ENCODE measurements at regions not wholly inside any gene's neighbourhood (a gene's known extent, or its start where the extent isn't known, plus 50 kb on each side); places are given as distances from the start of the nearest gene placed in this dataset.
"Not testable (repeated sequence)": the region's sequence is repeated elsewhere in the genome, so short reads cannot be mapped to it uniquely, and the experiment has no call there.

GRCh38 chr10:53361281-53361680 is 588.7 kb upstream of the MBL2 start:
- no peaks in the 10 kb centered on the region for H3K27me3 ChIP-seq (ENCODE audit: insufficient read depth, low read length)
- no peak overlapping the region for H3K4me3 ChIP-seq (ENCODE audit: insufficient read depth, low read length)
- H3K4me1 ChIP-seq (ENCODE audit: insufficient read depth, low read length) = no peaks in the 10 kb centered on the region
- H3K9me3 ChIP-seq (ENCODE audit: low read depth, low read length) = no peaks in the 10 kb centered on the region
- no peak for TF ChIP-seq CTCF (IDR thresholded peaks at IDR 0.05; ENCODE audit: extremely low read depth, low read depth, low read length)
- H2AFZ ChIP-seq (ENCODE audit: low read length) = no peak overlapping the region
- no peaks in the 10 kb centered on the region for H4K20me1 ChIP-seq (ENCODE audit: insufficient read depth, low read length)
- no peak for DNase-seq (ENCODE audit: insufficient read length, low spot score, missing footprints)
- H3K27ac ChIP-seq (ENCODE audit: low read depth, low read length) = no peak overlapping the region
- H3K79me2 ChIP-seq (ENCODE audit: insufficient read depth, low read length) = no peaks in the 10 kb centered on the region
- H3K36me3 ChIP-seq (ENCODE audit: insufficient read depth, low read length) = no peaks in the 10 kb centered on the region
- no peak overlapping the region for H3K4me2 ChIP-seq (ENCODE audit: insufficient read depth, low read length)

- H3K27me3 ChIP-seq (ENCODE audit: insufficient read depth, low read length); H3K4me1 ChIP-seq (ENCODE audit: insufficient read depth, low read length); H3K4me2 ChIP-seq (ENCODE audit: insufficient read depth, low read length); DNase-seq (ENCODE audit: insufficient read length, low spot score, missing footprints); H3K9me3 ChIP-seq (ENCODE audit: low read depth, low read length); H4K20me1 ChIP-seq (ENCODE audit: insufficient read depth, low read length); H3K36me3 ChIP-seq (ENCODE audit: insufficient read depth, low read length); H3K4me3 ChIP-seq (ENCODE audit: insufficient read depth, low read length); H3K27ac ChIP-seq (ENCODE audit: low read depth, low read length); H3K79me2 ChIP-seq (ENCODE audit: insufficient read depth, low read length); H2AFZ ChIP-seq (ENCODE audit: low read length): not testable (repeated sequence)
These were observed 586.4 kb upstream of the MBL2 start for GRCh38 chr10:53358978-53359377.

- Histone ChIP-seq H3K36me3 (ENCODE audit: insufficient read depth, low read length) (no peaks in the 10 kb centered on the region), H3K9me3 (ENCODE audit: low read depth, low read length) (no peaks in the 10 kb centered on the region), H3K4me1 (ENCODE audit: insufficient read depth, low read length) (no peaks in the 10 kb centered on the region), H4K20me1 (ENCODE audit: insufficient read depth, low read length) (no peaks in the 10 kb centered on the region), H2AFZ (ENCODE audit: low read length) (no peak overlapping the region), H3K27ac (ENCODE audit: low read depth, low read length) (no peak overlapping the region), H3K79me2 (ENCODE audit: insufficient read depth, low read length) (no peaks in the 10 kb centered on the region), H3K27me3 (ENCODE audit: insufficient read depth, low read length) (no peaks in the 10 kb centered on the region), H3K4me2 (ENCODE audit: insufficient read depth, low read length) (no peak overlapping the region), H3K4me3 (ENCODE audit: insufficient read depth, low read length) (no peak overlapping the region)
- no peak for TF ChIP-seq CTCF (IDR thresholded peaks at IDR 0.05; ENCODE audit: extremely low read depth, low read depth, low read length)
- no peak for DNase-seq (ENCODE audit: insufficient read length, low spot score, missing footprints)
These were observed 586.0 kb upstream of the MBL2 start for GRCh38 chr10:53358536-53358935.

GRCh38 chr10:53357587-53357986 is 585.0 kb upstream of the MBL2 start:
- Histone ChIP-seq H3K36me3 (ENCODE audit: insufficient read depth, low read length) (no peaks in the 10 kb centered on the region), H2AFZ (ENCODE audit: low read length) (no peak overlapping the region), H3K4me1 (ENCODE audit: insufficient read depth, low read length) (no peaks in the 10 kb centered on the region), H3K27me3 (ENCODE audit: insufficient read depth, low read length) (no peaks in the 10 kb centered on the region), H3K79me2 (ENCODE audit: insufficient read depth, low read length) (no peaks in the 10 kb centered on the region), H3K27ac (ENCODE audit: low read depth, low read length) (no peak overlapping the region), H3K4me2 (ENCODE audit: insufficient read depth, low read length) (no peak overlapping the region), H3K9me3 (ENCODE audit: low read depth, low read length) (no peaks in the 10 kb centered on the region), H3K4me3 (ENCODE audit: insufficient read depth, low read length) (no peak overlapping the region), H4K20me1 (ENCODE audit: insufficient read depth, low read length) (no peaks in the 10 kb centered on the region)
- no peak for DNase-seq (ENCODE audit: insufficient read length, low spot score, missing footprints)
- no peak for TF ChIP-seq CTCF (IDR thresholded peaks at IDR 0.05; ENCODE audit: extremely low read depth, low read depth, low read length)

Measured in osteoblast (primary cell).